AG04450 (cell line): ENCODE measurements at regions not wholly inside any gene's neighbourhood (a gene's known extent, or its start where the extent isn't known, plus 50 kb on each side); places are given as distances from the start of the nearest gene placed in this dataset.

ENCODE experiments used
- CTCF ChIA-PET: fragments of 300-600, 350-600 bp; formaldehyde crosslinking; extraction: SDS; loops from one replicate; lab custom pipeline; 2022; ENCODE audit warnings: antibody characterized with exemption, inconsistent platforms; lab: Charles Lee
- POLR2A ChIA-PET: fragments of 350-600 bp; formaldehyde crosslinking; extraction: SDS; loops from one replicate; lab custom pipeline; 2021; ENCODE audit warnings: antibody characterized with exemption, inconsistent platforms; lab: Yijun Ruan, JAX
- DNase-seq: peaks from one replicate; pipeline ENCODE4 v3.0.0-alpha.2; 2011; ENCODE audit warnings: low read depth, low spot score
- H3K27ac ChIP-seq: one replicate; pipeline ENCODE4 v1.5.1; 2012; ENCODE audit warnings: low read depth, low read length, control low read depth
- H3K27me3 ChIP-seq: one replicate; pipeline ENCODE4 v1.6.0; 2012; ENCODE audit warnings: low read length; ENCODE audit not compliant: control insufficient read depth, insufficient read depth
- H3K4me3 ChIP-seq: 2 replicates; pipeline ENCODE4 v1.5.1; 2011; ENCODE audit warnings: mild to moderate bottlenecking, low read depth, low read length, control low read depth
- H3K9me3 ChIP-seq: 2 replicates; pipeline ENCODE4 v1.5.1; 2012; ENCODE audit warnings: low read length; ENCODE audit not compliant: control insufficient read depth, insufficient read depth
- CTCF ChIP-seq: IDR thresholded peaks from 2 replicates; pipeline ENCODE4 v1.5.1; 2011; ENCODE audit warnings: low read depth, low read length, control low read depth, inconsistent platforms

GRCh38 chr18:78813156-78813555 is 166.5 kb upstream of the SALL3 start:
- ChIA-PET POLR2A (no interaction called here), CTCF (no interaction called here)
- Histone ChIP-seq H3K27me3 (no peaks in the 10 kb centered on the region), H3K4me3 (no peak overlapping the region), H3K27ac (no peak overlapping the region), H3K9me3 (peaks cover 79% of the 10 kb centered on the region)
- no peak for TF ChIP-seq CTCF
- no peak for DNase-seq

GRCh38 chr18:78813936-78814710 is 165.5 kb upstream of the SALL3 start:
- DNase-seq: no peak
- Histone ChIP-seq H3K9me3 (peaks cover 80% of the 10 kb centered on the region), H3K27me3 (no peaks in the 10 kb centered on the region), H3K27ac (no peak overlapping the region), H3K4me3 (no peak overlapping the region)
- POLR2A ChIA-PET: no interaction called here
- CTCF ChIA-PET: no interaction called here
- TF ChIP-seq CTCF: no peak

GRCh38 chr18:78814766-78815165 is 164.9 kb upstream of the SALL3 start:
- Histone ChIP-seq H3K9me3 (peaks cover 80% of the 10 kb centered on the region), H3K27me3 (no peaks in the 10 kb centered on the region), H3K27ac (no peak overlapping the region), H3K4me3 (no peak overlapping the region)
- TF ChIP-seq CTCF: no peak
- POLR2A ChIA-PET: no interaction called here
- DNase-seq: no peak
- CTCF ChIA-PET: no interaction called here

- CTCF ChIA-PET: no interaction called here
- no peak for TF ChIP-seq CTCF
- POLR2A ChIA-PET: no interaction called here
- no peak overlapping the region for H3K4me3 ChIP-seq
- DNase-seq: no peak
- no peaks in the 10 kb centered on the region for H3K27me3 ChIP-seq
- no peak overlapping the region for H3K27ac ChIP-seq
- H3K9me3 ChIP-seq: peaks cover 76% of the 10 kb centered on the region
Measured at GRCh38 chr18:78816114-78816513, 163.5 kb upstream of the SALL3 start.

- CTCF ChIA-PET: no interaction called here
- no peak for DNase-seq
- no peaks in the 10 kb centered on the region for H3K27me3 ChIP-seq
- POLR2A ChIA-PET: no interaction called here
- H3K4me3 ChIP-seq: no peak overlapping the region
- no peak overlapping the region for H3K27ac ChIP-seq
- no peak for TF ChIP-seq CTCF
- H3K9me3 ChIP-seq: peaks cover 77% of the 10 kb centered on the region
Measured at GRCh38 chr18:78816916-78817315, 162.7 kb upstream of the SALL3 start.
